ENCODE measurements at regions not wholly inside any gene's neighbourhood (a gene's known extent, or its start where the extent isn't known, plus 50 kb on each side); places are given as distances from the start of the nearest gene placed in this dataset.
"Not testable (repeated sequence)": the region's sequence is repeated elsewhere in the genome, so short reads cannot be mapped to it uniquely, and the experiment has no call there.

GRCh38 chr9:2397875-2398274 is 223.7 kb upstream of the VLDLR start:
- not testable (repeated sequence) for DNase-seq

GRCh38 chr9:2401746-2402145 is 219.8 kb upstream of the VLDLR start:
- not testable (repeated sequence) for DNase-seq

- no peak for DNase-seq
Measured at GRCh38 chr9:2403701-2404100, 217.9 kb upstream of the VLDLR start.

GRCh38 chr9:2406252-2406651 is 215.3 kb upstream of the VLDLR start:
- DNase-seq = no peak

- DNase-seq = no peak
Measured at GRCh38 chr9:2407450-2407849, 214.1 kb upstream of the VLDLR start.

GRCh38 chr9:2411459-2412215 is 209.9 kb upstream of the VLDLR start:
- DNase-seq = no peak

- no peak for DNase-seq
Measured at GRCh38 chr9:2413160-2413805, 208.3 kb upstream of the VLDLR start.

GRCh38 chr9:2414465-2414864 is 207.1 kb upstream of the VLDLR start:
- DNase-seq = no peak

- DNase-seq = no peak
Measured at GRCh38 chr9:2415326-2415725, 206.3 kb upstream of the VLDLR start.

- DNase-seq = no peak
Measured at GRCh38 chr9:2417730-2418129, 203.9 kb upstream of the VLDLR start.

GRCh38 chr9:2418619-2419018 is 203.0 kb upstream of the VLDLR start:
- peak; percentile 79 for DNase-seq

- no peak for DNase-seq
Measured at GRCh38 chr9:2419347-2419746, 202.2 kb upstream of the VLDLR start.

GRCh38 chr9:2420543-2420942 is 201.0 kb upstream of the VLDLR start:
- DNase-seq = peak; percentile 17

GRCh38 chr9:2424619-2425033 is 197.0 kb upstream of the VLDLR start:
- DNase-seq = no peak

GRCh38 chr9:2425676-2426075 is 195.9 kb upstream of the VLDLR start:
- no peak for DNase-seq

GRCh38 chr9:2427120-2427891 is 194.3 kb upstream of the VLDLR start:
- no peak for DNase-seq

GRCh38 chr9:2439957-2440356 is 181.6 kb upstream of the VLDLR start:
- no peak for DNase-seq

- not testable (repeated sequence) for DNase-seq
Measured at GRCh38 chr9:2443933-2444332, 177.7 kb upstream of the VLDLR start.

GRCh38 chr9:2448193-2448738 is 173.3 kb upstream of the VLDLR start:
- no peak for DNase-seq

GRCh38 chr9:2453106-2453505 is 168.5 kb upstream of the VLDLR start:
- no peak for DNase-seq

- DNase-seq = no peak
Measured at GRCh38 chr9:2453701-2454100, 167.9 kb upstream of the VLDLR start.

GRCh38 chr9:2459756-2460155 is 161.8 kb upstream of the VLDLR start:
- no peak for DNase-seq

- DNase-seq = no peak
Measured at GRCh38 chr9:2461892-2462291, 159.7 kb upstream of the VLDLR start.

- no peak for DNase-seq
Measured at GRCh38 chr9:2464624-2465023, 157.0 kb upstream of the VLDLR start.
